B cell (primary cell): ENCODE measurements at regions not wholly inside any gene's neighbourhood (a gene's known extent, or its start where the extent isn't known, plus 50 kb on each side); places are given as distances from the start of the nearest gene placed in this dataset.

Experiments used
- ATAC-seq: fragments of 200-7000 bp; cut with Tn5 transposase; one replicate; pipeline ENCODE4 v1.10.0; 2021; ENCODE audit warnings: low read depth, mild to moderate bottlenecking, moderate number of reproducible peaks, moderate library complexity
- CTCF ChIA-PET: fragments of 350-600 bp; sonication (Branson Sonifier 250); formaldehyde crosslinking; loops from one replicate; lab custom pipeline; 2021; ENCODE audit warnings: antibody characterized with exemption, inconsistent platforms; lab: Charles Lee
- POLR2A ChIA-PET: fragments of 350-600 bp; sonication (Branson Sonifier 250); formaldehyde crosslinking; loops from one replicate; lab custom pipeline; 2021; ENCODE audit warnings: antibody characterized with exemption; lab: Charles Lee
- DNase-seq: peaks from one replicate; pipeline ENCODE4 v3.0.0; 2013
- H2AFZ ChIP-seq: 2 replicates; pipeline ENCODE4 v1.6.1; 2012; ENCODE audit warnings: mild to moderate bottlenecking, low read depth, low read length; ENCODE audit not compliant: insufficient read depth, poor library complexity, severe bottlenecking
- H3K27ac ChIP-seq, 2 donors: 1 replicate in 1 of 2; 2 replicates in 1 of 2; pipeline ENCODE4 v1.5.1; 2012 to 2013; ENCODE audit warnings: low read length in 2 of 2, mild to moderate bottlenecking in 2 of 2, moderate library complexity in 1 of 2
- H3K27me3 ChIP-seq, 4 experiments: fragments of 200-600 bp in 1 of 4; sonication (generic) in 1 of 4; replicated peaks in 1 of 4; 1 replicate in 2 of 4; 2 replicates in 2 of 4; pipeline versions ENCODE4 v1.6.1 to v1.7.0; 2013 to 2016; ENCODE audit warnings: low read length in 3 of 4, mild to moderate bottlenecking in 2 of 4, mixed read lengths in 1 of 4, moderate library complexity in 1 of 4; ENCODE audit not compliant: insufficient read depth in 4 of 4, control insufficient read depth in 3 of 4; ENCODE audit errors: control extremely low read depth in 1 of 4
- H3K36me3 ChIP-seq, 2 experiments: replicated peaks in 1 of 2; 1 replicate in 1 of 2; 2 replicates in 1 of 2; pipeline versions ENCODE4 v1.6.1 to v1.7.1; 2013; ENCODE audit warnings: low read length in 1 of 2; ENCODE audit not compliant: insufficient read depth in 2 of 2, control insufficient read depth in 1 of 2; ENCODE audit errors: control extremely low read depth in 1 of 2, extremely low read depth in 1 of 2
- H3K4me1 ChIP-seq, 2 donors: fragments of 200-600 bp in 1 of 2; sonication (generic) in 1 of 2; 1 replicate in 1 of 2; 2 replicates in 1 of 2; pipeline versions ENCODE4 v1.5.1 to v1.6.1; 2013 to 2017; ENCODE audit warnings: low read length in 2 of 2; ENCODE audit not compliant: control insufficient read depth in 2 of 2, insufficient read depth in 2 of 2
- H3K4me2 ChIP-seq: replicated peaks from 2 replicates; pipeline ENCODE3; 2012; ENCODE audit warnings: mild to moderate bottlenecking, low read depth, low read length; ENCODE audit not compliant: poor library complexity, severe bottlenecking
- H3K4me3 ChIP-seq, 5 experiments: fragments of 200-600 bp in 1 of 5; sonication (generic) in 1 of 5; 1 replicate in 3 of 5; 2 replicates in 2 of 5; pipeline versions ENCODE4 v1.5.1 to v1.7.0; 2011 to 2016; ENCODE audit warnings: low read length in 4 of 5, mild to moderate bottlenecking in 4 of 5, low read depth in 2 of 5, control low read depth in 1 of 5, moderate library complexity in 1 of 5; ENCODE audit not compliant: insufficient read depth in 1 of 5; ENCODE audit errors: control extremely low read depth in 1 of 5, extremely low read depth in 1 of 5
- H3K79me2 ChIP-seq: fragments of 200-600 bp; sonication (generic); one replicate; pipeline ENCODE4 v1.6.0; 2016; ENCODE audit warnings: low read length; ENCODE audit not compliant: control insufficient read depth, insufficient read depth
- H3K9ac ChIP-seq: fragments of 200-600 bp; sonication (generic); 2 replicates; pipeline ENCODE4 v1.6.1; 2017; ENCODE audit warnings: mild to moderate bottlenecking, low read length, moderate library complexity
- H3K9me3 ChIP-seq, 3 donors: one replicate each; pipeline versions ENCODE4 v1.6.1 to v1.7.1; 2013; ENCODE audit warnings: low read length in 2 of 3; ENCODE audit not compliant: control insufficient read depth in 2 of 3, insufficient read depth in 1 of 3; ENCODE audit errors: control extremely low read depth in 1 of 3
- H4K20me1 ChIP-seq: 2 replicates; pipeline ENCODE4 v1.6.0; 2012; ENCODE audit warnings: mild to moderate bottlenecking, low read length; ENCODE audit not compliant: insufficient read depth, control insufficient read depth, poor library complexity, severe bottlenecking
- H3K27ac Mint-ChIP-seq: one replicate; pipeline ENCODE4 v1.8.0; 2021; ENCODE audit warnings: mixed read lengths
- H3K27me3 Mint-ChIP-seq: one replicate; pipeline ENCODE4 v1.8.0; 2021; ENCODE audit warnings: mixed read lengths
- H3K4me1 Mint-ChIP-seq: one replicate; pipeline ENCODE4 v1.8.0; 2021; ENCODE audit warnings: mixed read lengths
- H3K4me3 Mint-ChIP-seq: one replicate; pipeline ENCODE4 v1.8.0; 2021; ENCODE audit warnings: mixed read lengths
- H3K9me3 Mint-ChIP-seq: one replicate; pipeline ENCODE4 v1.8.0; 2022; ENCODE audit warnings: mixed read lengths; ENCODE audit not compliant: insufficient read depth
- CTCF ChIP-seq: fragments of 200-600 bp; IDR thresholded peaks from one replicate; pipeline ENCODE4 v1.8.0; 2022; ENCODE audit warnings: antibody characterized with exemption, mild to moderate bottlenecking
- EZH2 ChIP-seq: IDR thresholded peaks from 2 replicates; pipeline ENCODE4 v1.6.1; 2012; ENCODE audit warnings: borderline replicate concordance, low read depth, mild to moderate bottlenecking, moderate library complexity, low read length; ENCODE audit not compliant: insufficient read depth, poor library complexity, severe bottlenecking
- WGBS: methylation state at CpG from one replicate; pipeline ENCODE4 v1.1.5; 2013; ENCODE audit warnings: missing lambda C conversion rate; ENCODE audit not compliant: insufficient coverage; 5-methylcytosine and 5-hydroxymethylcytosine counted together
- intact Hi-C: fragments of 100-400 bp; cut with micrococcal nuclease; formaldehyde crosslinking; loops from one replicate; pipeline ENCODE4 v1.10.0; 2022

DNA sequence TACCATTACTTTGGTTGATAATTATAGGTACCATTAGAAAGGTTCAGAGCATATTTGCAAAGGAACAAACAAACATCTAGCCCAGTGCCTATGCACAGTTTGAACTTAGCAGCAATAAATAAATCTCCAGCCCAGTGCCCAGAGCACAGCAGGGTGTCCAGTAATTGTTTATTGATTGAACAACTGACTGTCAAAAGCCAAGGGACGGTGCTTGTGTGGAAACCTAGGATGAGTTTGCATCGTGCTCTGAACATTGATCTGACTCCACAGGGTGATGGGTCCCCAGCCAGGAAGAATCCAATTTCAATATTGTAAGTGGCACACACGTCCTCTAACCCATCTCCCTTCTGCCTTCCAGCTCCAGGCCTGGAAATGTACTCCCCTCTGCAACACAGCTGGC is 625.5 kb upstream of the C16orf82 start:
- no peak for ATAC-seq
- no peak overlapping the region for H3K9ac ChIP-seq
- no peaks in the 10 kb centered on the region for H4K20me1 ChIP-seq
- ChIA-PET CTCF (no interaction called here), POLR2A (no interaction called here)
- H3K27ac ChIP-seq = no peak overlapping the region
- Mint-ChIP-seq H3K27me3 (peaks cover 4% of the 10 kb centered on the region), H3K4me1 (no peaks in the 10 kb centered on the region), H3K9me3 (peaks cover 6% of the 10 kb centered on the region), H3K4me3 (no peak overlapping the region), H3K27ac (no peak overlapping the region)
- peaks cover 0 to 3% (median 0%) of the 10 kb centered on the region in 3 donors for H3K9me3 ChIP-seq
- 53% methylated on average over 3 of the region's 3 CpGs for WGBS
- no peak overlapping the region for H2AFZ ChIP-seq
- no peak overlapping the region for H3K4me3 ChIP-seq
- H3K4me1 ChIP-seq = no peaks in the 10 kb centered on the region
- DNase-seq = no peak
- H3K27me3 ChIP-seq = no peaks in the 10 kb centered on the region
- H3K4me2 ChIP-seq = no peak overlapping the region
- intact Hi-C loops = no loop called here
- no peaks in the 10 kb centered on the region for H3K79me2 ChIP-seq
- TF ChIP-seq CTCF (no peak), EZH2 (no peak)
- H3K36me3 ChIP-seq = no peaks in the 10 kb centered on the region

DNA sequence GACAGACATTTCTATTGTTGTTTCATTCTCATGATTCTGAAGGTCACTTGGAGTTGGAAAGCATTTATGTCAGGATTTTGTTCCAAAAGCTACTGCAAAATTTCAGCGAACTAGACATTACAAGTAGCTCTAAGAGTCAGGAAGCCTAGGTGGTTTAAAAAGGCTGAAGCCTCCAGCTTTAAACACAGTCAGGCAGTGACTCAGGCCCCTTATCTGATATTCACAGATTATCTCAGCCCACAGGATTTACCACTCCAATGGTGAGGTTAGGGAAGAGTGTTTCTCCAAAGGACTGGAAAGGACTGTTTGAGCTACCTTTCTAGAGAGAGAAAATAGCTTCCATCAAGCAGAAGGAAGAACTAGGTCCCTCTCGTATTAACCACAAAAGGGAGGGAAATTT is 624.4 kb upstream of the C16orf82 start:
- Mint-ChIP-seq H3K27ac (no peak overlapping the region), H3K27me3 (peaks cover 4% of the 10 kb centered on the region), H3K9me3 (peaks cover 4% of the 10 kb centered on the region), H3K4me3 (no peak overlapping the region), H3K4me1 (no peaks in the 10 kb centered on the region)
- Histone ChIP-seq H3K4me2 (no peak overlapping the region), H4K20me1 (no peaks in the 10 kb centered on the region), H3K79me2 (no peaks in the 10 kb centered on the region), H3K4me1 (no peaks in the 10 kb centered on the region), H3K36me3 (no peaks in the 10 kb centered on the region), H3K9me3 (peaks cover 0 to 3% (median 0%) of the 10 kb centered on the region in 3 donors), H3K27me3 (no peaks in the 10 kb centered on the region), H3K4me3 (no peak overlapping the region), H3K27ac (no peak overlapping the region), H3K9ac (no peak overlapping the region), H2AFZ (no peak overlapping the region)
- 80% methylated on average over 1 of the region's 2 CpGs for WGBS
- CTCF ChIA-PET = interaction anchor here (0.6 kb wide), 1 partner anchor 55 kb away, joined by 3 read pairs; no protein-coding TSS in a partner anchor
- no peak for ATAC-seq
- POLR2A ChIA-PET = no interaction called here
- DNase-seq = no peak
- TF ChIP-seq EZH2 = no peak
- TF ChIP-seq CTCF = no peak
- intact Hi-C loops = no loop called here
